Right lobe of liver (tissue), 4 donors: ENCODE measurements at regions not wholly inside any gene's neighbourhood (a gene's known extent, or its start where the extent isn't known, plus 50 kb on each side); places are given as distances from the start of the nearest gene placed in this dataset.

Experiments used
- POLR2A ChIP-seq: fragments of 450-650 bp; IDR thresholded peaks from one replicate; pipeline ENCODE4 v1.6.1; 2017; ENCODE audit warnings: antibody characterized with exemption, mild to moderate bottlenecking
- TF ChIP-seq, protein P1 (sequence below), 4 donors: fragments of 200-600 bp in 3 of 4; fragments of 450-650 bp in 1 of 4; IDR thresholded peaks; one replicate each; pipeline versions ENCODE4 v1.5.1 to v1.8.0; 2016 to 2022; ENCODE audit warnings: antibody characterized with exemption in 4 of 4, mild to moderate bottlenecking in 2 of 4
- donor health status: DM: no; HTN: no; CAD: no.
- donor health status: DM: no; HTN: no; CAD: no.
- donor health status: DM: no; HTN: yes; CAD: no.

DNA sequence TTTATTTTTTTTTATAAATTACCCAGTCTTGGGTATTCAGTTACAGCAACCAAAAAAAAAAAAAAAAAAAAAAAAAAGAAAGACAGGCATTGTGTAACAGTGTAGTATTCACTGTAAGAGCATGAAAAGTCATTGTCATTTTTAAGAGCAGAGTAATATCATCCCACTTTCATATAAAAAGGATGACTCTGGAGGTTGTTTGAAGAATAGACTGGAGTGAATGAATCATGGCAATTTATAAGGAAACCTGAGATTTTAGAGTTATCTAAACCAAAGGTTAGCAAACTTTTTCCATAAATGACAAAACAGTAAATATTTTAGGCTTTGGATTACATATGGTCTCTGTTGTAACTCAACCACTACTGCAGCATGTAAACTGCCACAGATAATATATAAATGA is 794.9 kb downstream of the NTRK3 start:
- no peak for TF ChIP-seq POLR2A
- TF ChIP-seq, protein P1, sequence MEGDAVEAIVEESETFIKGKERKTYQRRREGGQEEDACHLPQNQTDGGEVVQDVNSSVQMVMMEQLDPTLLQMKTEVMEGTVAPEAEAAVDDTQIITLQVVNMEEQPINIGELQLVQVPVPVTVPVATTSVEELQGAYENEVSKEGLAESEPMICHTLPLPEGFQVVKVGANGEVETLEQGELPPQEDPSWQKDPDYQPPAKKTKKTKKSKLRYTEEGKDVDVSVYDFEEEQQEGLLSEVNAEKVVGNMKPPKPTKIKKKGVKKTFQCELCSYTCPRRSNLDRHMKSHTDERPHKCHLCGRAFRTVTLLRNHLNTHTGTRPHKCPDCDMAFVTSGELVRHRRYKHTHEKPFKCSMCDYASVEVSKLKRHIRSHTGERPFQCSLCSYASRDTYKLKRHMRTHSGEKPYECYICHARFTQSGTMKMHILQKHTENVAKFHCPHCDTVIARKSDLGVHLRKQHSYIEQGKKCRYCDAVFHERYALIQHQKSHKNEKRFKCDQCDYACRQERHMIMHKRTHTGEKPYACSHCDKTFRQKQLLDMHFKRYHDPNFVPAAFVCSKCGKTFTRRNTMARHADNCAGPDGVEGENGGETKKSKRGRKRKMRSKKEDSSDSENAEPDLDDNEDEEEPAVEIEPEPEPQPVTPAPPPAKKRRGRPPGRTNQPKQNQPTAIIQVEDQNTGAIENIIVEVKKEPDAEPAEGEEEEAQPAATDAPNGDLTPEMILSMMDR (IDR thresholded peaks at IDR 0.05), result no peak
